Type B pancreatic cell (in vitro differentiated cells): ENCODE measurements at regions not wholly inside any gene's neighbourhood (a gene's known extent, or its start where the extent isn't known, plus 50 kb on each side); places are given as distances from the start of the nearest gene placed in this dataset.

Source experiments
- DNase-seq: peaks from one replicate; pipeline ENCODE4 v3.0.0; 2021; ENCODE audit warnings: mixed read lengths; ENCODE audit not compliant: unreplicated experiment; ENCODE audit errors: extremely low spot score
- H3K27ac Mint-ChIP-seq: 2 replicates; pipeline ENCODE4 v1.8.0; 2021; ENCODE audit warnings: mild to moderate bottlenecking, mixed read lengths
- H3K27me3 Mint-ChIP-seq: 2 replicates; pipeline ENCODE4 v1.8.0; 2021; ENCODE audit warnings: mixed read lengths
- H3K36me3 Mint-ChIP-seq: 2 replicates; pipeline ENCODE4 v1.8.0; 2021; ENCODE audit warnings: mixed read lengths
- H3K4me1 Mint-ChIP-seq: one replicate; pipeline ENCODE4 v1.8.0; 2021; ENCODE audit warnings: mixed read lengths; ENCODE audit not compliant: unreplicated experiment
- H3K4me3 Mint-ChIP-seq: 2 replicates; pipeline ENCODE4 v1.8.0; 2021; ENCODE audit warnings: mild to moderate bottlenecking, mixed read lengths
- H3K9me3 Mint-ChIP-seq: 2 replicates; pipeline ENCODE4 v1.8.0; 2021; ENCODE audit warnings: mixed read lengths
- CTCF ChIP-seq: fragments of 200-600 bp; sonication (generic); conservative IDR thresholded peaks from 2 replicates; pipeline ENCODE4 v1.5.0; 2021; ENCODE audit warnings: antibody characterized with exemption, mild to moderate bottlenecking

GRCh38 chr10:94111367-94111766 is 117.6 kb downstream of the PLCE1 start:
- peaks cover 3% of the 10 kb centered on the region for H3K4me1 Mint-ChIP-seq

GRCh38 chr10:94112321-94112720 is 118.6 kb downstream of the PLCE1 start:
- Mint-ChIP-seq H3K4me1 (no peaks in the 10 kb centered on the region), H3K36me3 (no peaks in the 10 kb centered on the region), H3K27ac (no peak overlapping the region), H3K27me3 (peaks cover 5% of the 10 kb centered on the region), H3K4me3 (no peak overlapping the region), H3K9me3 (peaks cover 4% of the 10 kb centered on the region)
- TF ChIP-seq CTCF, result no peak
- DNase-seq, result no peak

More at GRCh38 chr10:94111367-94111766, 117.6 kb downstream of the PLCE1 start:
- Mint-ChIP-seq H3K27me3 (peaks cover 8% of the 10 kb centered on the region), H3K36me3 (no peaks in the 10 kb centered on the region), H3K9me3 (peaks cover 4% of the 10 kb centered on the region), H3K27ac (no peak overlapping the region), H3K4me3 (no peak overlapping the region)
- no peak for DNase-seq
- TF ChIP-seq CTCF, result no peak

- Mint-ChIP-seq H3K27ac (no peak overlapping the region), H3K9me3 (peaks cover 9% of the 10 kb centered on the region), H3K4me3 (no peak overlapping the region), H3K27me3 (peaks cover 3% of the 10 kb centered on the region), H3K4me1 (no peaks in the 10 kb centered on the region), H3K36me3 (no peaks in the 10 kb centered on the region)
- no peak for TF ChIP-seq CTCF
- DNase-seq, result no peak
Measured at GRCh38 chr10:94115725-94116124, 122.0 kb downstream of the PLCE1 start.

GRCh38 chr10:94116848-94117247 is 123.1 kb downstream of the PLCE1 start:
- TF ChIP-seq CTCF, result no peak

DNA sequence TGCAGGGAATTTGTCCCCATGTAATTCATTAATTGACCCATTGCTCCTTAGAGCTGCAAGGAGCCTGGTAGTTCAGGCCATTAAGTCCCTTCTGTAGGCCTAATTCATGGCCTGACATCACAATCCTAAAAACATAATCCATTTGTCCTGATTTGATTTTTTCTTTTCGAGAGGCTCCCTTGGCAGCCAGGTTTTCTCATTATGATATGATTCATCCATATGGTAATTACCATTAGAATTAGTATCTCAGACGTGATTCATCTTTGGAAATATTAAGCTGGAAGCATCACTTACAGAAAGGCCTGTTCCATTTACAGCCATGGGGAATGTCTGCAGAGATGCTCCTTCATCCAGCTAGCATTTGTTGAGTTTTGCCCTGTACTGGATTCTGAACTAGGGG is 128.5 kb downstream of the PLCE1 start:
- Mint-ChIP-seq H3K9me3 (peaks cover 5% of the 10 kb centered on the region), H3K4me1 (peaks cover 7% of the 10 kb centered on the region), H3K4me3 (no peak overlapping the region), H3K27ac (no peak overlapping the region), H3K27me3 (no peaks in the 10 kb centered on the region), H3K36me3 (no peaks in the 10 kb centered on the region)
- TF ChIP-seq CTCF, result no peak
- no peak for DNase-seq

More at GRCh38 chr10:94116848-94117247, 123.1 kb downstream of the PLCE1 start:
- Mint-ChIP-seq H3K9me3 (peaks cover 9% of the 10 kb centered on the region), H3K27me3 (peaks cover 3% of the 10 kb centered on the region), H3K4me1 (no peaks in the 10 kb centered on the region), H3K36me3 (no peaks in the 10 kb centered on the region), H3K27ac (no peak overlapping the region), H3K4me3 (no peak overlapping the region)
- DNase-seq, result no peak
